ENCODE measurements at regions not wholly inside any gene's neighbourhood (a gene's known extent, or its start where the extent isn't known, plus 50 kb on each side); places are given as distances from the start of the nearest gene placed in this dataset.

DNA sequence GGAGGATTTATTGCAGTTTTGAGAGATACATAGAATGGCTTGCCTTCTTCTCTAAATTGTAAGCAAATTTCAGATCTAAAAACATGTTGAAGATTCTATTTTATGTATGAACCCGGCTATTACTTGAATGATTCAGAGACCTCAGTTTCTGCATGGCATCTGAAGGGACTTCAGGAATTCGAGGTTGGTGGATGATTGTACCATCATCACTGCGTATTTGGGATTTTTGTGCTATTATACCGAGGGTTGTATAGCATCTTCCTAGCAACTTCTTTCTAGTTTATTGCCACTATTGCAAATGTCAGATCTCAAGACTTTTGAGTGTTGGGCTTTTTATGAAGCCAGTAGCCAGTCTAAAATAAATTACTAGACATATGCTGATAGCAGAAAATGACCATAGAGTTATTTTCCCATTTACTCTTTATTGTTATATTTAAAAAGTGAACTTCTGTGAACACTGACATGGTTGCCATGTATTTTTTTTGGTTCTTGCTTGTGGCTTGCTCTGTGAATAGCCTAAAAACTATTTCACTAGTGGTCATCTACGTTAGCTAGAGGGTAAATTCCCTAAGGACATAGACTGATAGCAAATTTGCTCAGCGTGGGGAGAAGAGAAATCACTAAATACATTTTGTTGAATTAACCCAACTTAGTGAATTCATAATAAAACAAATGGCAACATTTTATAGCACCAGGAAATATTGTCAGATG lies 70.6 kb upstream of the KLF12 start:
- TF ChIP-seq, protein P1, sequence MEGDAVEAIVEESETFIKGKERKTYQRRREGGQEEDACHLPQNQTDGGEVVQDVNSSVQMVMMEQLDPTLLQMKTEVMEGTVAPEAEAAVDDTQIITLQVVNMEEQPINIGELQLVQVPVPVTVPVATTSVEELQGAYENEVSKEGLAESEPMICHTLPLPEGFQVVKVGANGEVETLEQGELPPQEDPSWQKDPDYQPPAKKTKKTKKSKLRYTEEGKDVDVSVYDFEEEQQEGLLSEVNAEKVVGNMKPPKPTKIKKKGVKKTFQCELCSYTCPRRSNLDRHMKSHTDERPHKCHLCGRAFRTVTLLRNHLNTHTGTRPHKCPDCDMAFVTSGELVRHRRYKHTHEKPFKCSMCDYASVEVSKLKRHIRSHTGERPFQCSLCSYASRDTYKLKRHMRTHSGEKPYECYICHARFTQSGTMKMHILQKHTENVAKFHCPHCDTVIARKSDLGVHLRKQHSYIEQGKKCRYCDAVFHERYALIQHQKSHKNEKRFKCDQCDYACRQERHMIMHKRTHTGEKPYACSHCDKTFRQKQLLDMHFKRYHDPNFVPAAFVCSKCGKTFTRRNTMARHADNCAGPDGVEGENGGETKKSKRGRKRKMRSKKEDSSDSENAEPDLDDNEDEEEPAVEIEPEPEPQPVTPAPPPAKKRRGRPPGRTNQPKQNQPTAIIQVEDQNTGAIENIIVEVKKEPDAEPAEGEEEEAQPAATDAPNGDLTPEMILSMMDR (IDR thresholded peaks at IDR 0.05; ENCODE audit: low read length) = no peak
- TF ChIP-seq EZH2 (optimal IDR thresholded peaks at IDR 0.05; ENCODE audit: low read depth, low read length) (no peak), EZH2phosphoT487 (IDR thresholded peaks at IDR 0.05; ENCODE audit: low read length) (no peak)
